Calu3 (cell line): ENCODE measurements at regions not wholly inside any gene's neighbourhood (a gene's known extent, or its start where the extent isn't known, plus 50 kb on each side); places are given as distances from the start of the nearest gene placed in this dataset.

Experiments
- BruUV-seq: library from RNA; stranded (reverse); fragments of 400-500 nt; replicated peaks from 2 replicates; lab custom pipeline; 2021; lab: Mats Ljungman, UMichigan
- CTCF ChIA-PET: fragments of 300-600 bp; sonication (Branson Sonifier 250); formaldehyde crosslinking; loops from one replicate; lab custom pipeline; 2022; ENCODE audit warnings: antibody characterized with exemption; lab: Charles Lee
- DNase-seq: peaks from one replicate; pipeline ENCODE4 v3.0.0; 2022
- H3K27ac Mint-ChIP-seq: one replicate; pipeline ENCODE4 v1.8.0; 2022; ENCODE audit warnings: mixed read lengths; ENCODE audit not compliant: unreplicated experiment
- H3K27me3 Mint-ChIP-seq: one replicate; pipeline ENCODE4 v1.8.0; 2022; ENCODE audit warnings: mixed read lengths; ENCODE audit not compliant: unreplicated experiment
- H3K36me3 Mint-ChIP-seq: one replicate; pipeline ENCODE4 v1.8.0; 2022; ENCODE audit warnings: mild to moderate bottlenecking, moderate library complexity, mixed read lengths; ENCODE audit not compliant: insufficient read depth, unreplicated experiment
- H3K4me1 Mint-ChIP-seq: one replicate; pipeline ENCODE4 v1.8.0; 2022; ENCODE audit warnings: mild to moderate bottlenecking, low read depth, mixed read lengths; ENCODE audit not compliant: unreplicated experiment
- H3K4me3 Mint-ChIP-seq: one replicate; pipeline ENCODE4 v1.8.0; 2022; ENCODE audit warnings: mild to moderate bottlenecking, low read depth, moderate library complexity, mixed read lengths; ENCODE audit not compliant: unreplicated experiment
- H3K9me3 Mint-ChIP-seq: one replicate; pipeline ENCODE4 v1.8.0; 2022; ENCODE audit warnings: low read depth, mixed read lengths; ENCODE audit not compliant: unreplicated experiment
- intact Hi-C: fragments of 100-400 bp; cut with micrococcal nuclease; formaldehyde crosslinking; loops from one replicate; pipeline ENCODE4 v1.10.0; 2022; ENCODE audit not compliant: unreplicated experiment
- TF ChIP-seq, protein P1 (sequence below): fragments of 200-600 bp; IDR thresholded peaks from one replicate; pipeline ENCODE4 v1.8.0; 2022; ENCODE audit warnings: antibody characterized with exemption; ENCODE audit not compliant: unreplicated experiment

DNA sequence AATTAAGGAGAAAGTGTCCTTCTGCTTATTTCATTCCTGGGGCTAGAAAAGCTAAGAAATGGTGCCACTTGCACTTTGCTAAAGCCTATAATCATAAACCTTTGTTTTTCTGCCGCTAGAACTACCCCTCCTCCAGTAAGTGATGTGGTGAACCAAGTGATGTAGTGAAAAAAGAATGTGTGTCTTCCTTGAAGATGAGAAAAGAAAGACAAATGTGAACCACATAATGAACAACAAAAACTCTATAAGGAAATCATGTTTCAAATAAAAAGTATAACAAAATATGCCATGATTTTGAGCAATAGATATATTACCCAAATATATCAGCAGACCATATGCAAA lies 179.0 kb upstream of the SGCD start:
- Mint-ChIP-seq H3K27ac (no peak overlapping the region), H3K36me3 (no peaks in the 10 kb centered on the region), H3K4me3 (no peak overlapping the region), H3K9me3 (peaks cover 4% of the 10 kb centered on the region), H3K4me1 (no peaks in the 10 kb centered on the region), H3K27me3 (no peaks in the 10 kb centered on the region)
- DNase-seq = no peak
- no TSS peak for BruUV-seq
- intact Hi-C loops = no loop called here
- TF ChIP-seq, protein P1, sequence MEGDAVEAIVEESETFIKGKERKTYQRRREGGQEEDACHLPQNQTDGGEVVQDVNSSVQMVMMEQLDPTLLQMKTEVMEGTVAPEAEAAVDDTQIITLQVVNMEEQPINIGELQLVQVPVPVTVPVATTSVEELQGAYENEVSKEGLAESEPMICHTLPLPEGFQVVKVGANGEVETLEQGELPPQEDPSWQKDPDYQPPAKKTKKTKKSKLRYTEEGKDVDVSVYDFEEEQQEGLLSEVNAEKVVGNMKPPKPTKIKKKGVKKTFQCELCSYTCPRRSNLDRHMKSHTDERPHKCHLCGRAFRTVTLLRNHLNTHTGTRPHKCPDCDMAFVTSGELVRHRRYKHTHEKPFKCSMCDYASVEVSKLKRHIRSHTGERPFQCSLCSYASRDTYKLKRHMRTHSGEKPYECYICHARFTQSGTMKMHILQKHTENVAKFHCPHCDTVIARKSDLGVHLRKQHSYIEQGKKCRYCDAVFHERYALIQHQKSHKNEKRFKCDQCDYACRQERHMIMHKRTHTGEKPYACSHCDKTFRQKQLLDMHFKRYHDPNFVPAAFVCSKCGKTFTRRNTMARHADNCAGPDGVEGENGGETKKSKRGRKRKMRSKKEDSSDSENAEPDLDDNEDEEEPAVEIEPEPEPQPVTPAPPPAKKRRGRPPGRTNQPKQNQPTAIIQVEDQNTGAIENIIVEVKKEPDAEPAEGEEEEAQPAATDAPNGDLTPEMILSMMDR = no peak
- CTCF ChIA-PET = no interaction called here

DNA sequence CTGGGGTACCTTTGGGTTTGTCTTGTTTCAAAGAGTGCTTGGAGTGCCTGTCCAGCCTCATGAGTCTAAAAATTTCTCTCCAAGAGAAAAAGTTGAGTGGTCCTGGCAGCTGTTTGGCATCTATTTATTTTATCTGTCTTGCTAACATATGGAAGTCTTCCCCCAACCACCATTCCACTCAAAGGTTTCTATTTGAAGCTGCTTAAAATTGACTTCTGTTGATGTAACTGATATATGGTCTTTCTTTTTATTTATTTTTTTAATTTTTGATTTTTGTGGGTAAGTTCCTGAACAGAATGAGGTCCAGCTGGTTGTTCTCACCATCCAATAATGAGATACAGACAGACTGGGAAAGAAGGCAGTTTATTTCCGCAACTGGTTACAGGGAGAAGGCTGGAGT lies 178.7 kb upstream of the SGCD start:
- Mint-ChIP-seq H3K4me1 (no peaks in the 10 kb centered on the region), H3K27ac (no peak overlapping the region), H3K36me3 (no peaks in the 10 kb centered on the region), H3K4me3 (no peak overlapping the region), H3K9me3 (peaks cover 4% of the 10 kb centered on the region), H3K27me3 (no peaks in the 10 kb centered on the region)
- intact Hi-C loops = no loop called here
- CTCF ChIA-PET = no interaction called here
- DNase-seq = no peak
- BruUV-seq = no TSS peak
- TF ChIP-seq, protein P1 = no peak

DNA sequence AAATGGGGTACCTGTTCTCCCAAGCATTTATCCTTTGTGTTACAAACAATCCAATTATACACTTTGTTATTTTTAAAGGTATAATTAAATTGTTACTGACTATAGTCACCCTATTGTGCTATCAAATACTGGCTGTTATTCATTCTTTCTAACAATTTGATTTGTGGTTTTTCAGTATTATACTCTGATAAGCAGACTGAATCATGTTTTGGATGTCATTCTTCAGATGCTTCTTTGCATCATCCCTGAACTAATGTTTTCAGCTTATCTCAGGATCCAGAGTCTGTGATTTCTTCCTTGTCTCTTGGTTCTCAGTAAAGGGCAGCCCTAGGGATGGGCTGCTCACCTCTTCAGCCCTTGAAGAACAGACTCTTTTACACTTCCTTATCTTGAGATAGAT lies 177.8 kb upstream of the SGCD start:
- no peak overlapping the region for H3K27ac Mint-ChIP-seq
- no peaks in the 10 kb centered on the region for H3K4me1 Mint-ChIP-seq
- no peak overlapping the region for H3K4me3 Mint-ChIP-seq
- H3K9me3 Mint-ChIP-seq = peaks cover 6% of the 10 kb centered on the region
- no peak for DNase-seq
- H3K27me3 Mint-ChIP-seq = no peaks in the 10 kb centered on the region
- TF ChIP-seq, protein P1 = no peak
- intact Hi-C loops = no loop called here
- no TSS peak for BruUV-seq
- CTCF ChIA-PET = no interaction called here
- H3K36me3 Mint-ChIP-seq = no peaks in the 10 kb centered on the region

DNA sequence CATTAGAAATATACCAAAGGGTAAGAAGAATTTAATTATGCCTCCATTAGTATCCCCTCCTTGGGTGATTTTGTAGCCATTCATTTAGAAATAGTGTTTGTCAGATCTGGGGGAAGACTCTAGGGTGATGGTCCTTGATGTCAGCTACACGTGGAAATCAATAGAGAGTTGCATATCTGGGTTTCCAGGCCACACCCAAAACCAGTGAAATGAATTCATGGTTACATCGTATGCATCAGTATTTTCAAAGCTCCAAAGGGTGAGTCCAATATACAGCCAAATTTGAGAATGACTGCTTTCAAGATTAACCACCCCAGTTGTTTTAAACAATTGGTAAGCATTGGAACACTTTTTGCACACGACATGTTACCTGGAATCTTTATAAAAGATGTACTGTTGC lies 173.4 kb upstream of the SGCD start:
- Mint-ChIP-seq H3K27ac (no peak overlapping the region), H3K9me3 (peaks cover 2% of the 10 kb centered on the region), H3K4me1 (no peaks in the 10 kb centered on the region), H3K4me3 (no peak overlapping the region), H3K36me3 (no peaks in the 10 kb centered on the region), H3K27me3 (no peaks in the 10 kb centered on the region)
- BruUV-seq = no TSS peak
- intact Hi-C loops = no loop called here
- DNase-seq = no peak
- TF ChIP-seq, protein P1 = no peak
- CTCF ChIA-PET = no interaction called here

DNA sequence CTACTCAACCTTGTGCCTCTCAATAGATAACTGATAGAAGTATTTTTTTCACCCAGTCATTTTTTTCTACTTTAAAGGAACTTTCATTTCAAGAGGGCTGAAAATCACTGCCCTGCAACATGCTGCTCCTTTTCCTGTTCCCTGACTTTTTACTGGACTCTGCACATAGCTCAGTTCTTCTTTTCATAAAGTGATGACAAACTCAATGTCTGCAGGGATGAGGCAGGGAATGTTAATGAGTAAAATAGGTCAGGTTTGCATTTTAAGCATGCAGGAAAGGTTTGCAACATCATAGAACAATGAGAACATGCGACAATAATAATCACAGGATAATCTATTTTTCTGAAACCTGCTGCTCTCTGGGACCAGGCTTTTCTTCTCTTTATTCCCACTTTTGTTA lies 172.2 kb upstream of the SGCD start:
- Mint-ChIP-seq H3K4me1 (no peaks in the 10 kb centered on the region), H3K36me3 (no peaks in the 10 kb centered on the region), H3K9me3 (peaks cover 2% of the 10 kb centered on the region), H3K27ac (no peak overlapping the region), H3K27me3 (no peaks in the 10 kb centered on the region), H3K4me3 (no peak overlapping the region)
- TF ChIP-seq, protein P1 = no peak
- CTCF ChIA-PET = no interaction called here
- no TSS peak for BruUV-seq
- no peak for DNase-seq
- intact Hi-C loops = no loop called here
